ENCODE measurements at regions not wholly inside any gene's neighbourhood (a gene's known extent, or its start where the extent isn't known, plus 50 kb on each side); places are given as distances from the start of the nearest gene placed in this dataset.
"Not testable (repeated sequence)": the region's sequence is repeated elsewhere in the genome, so short reads cannot be mapped to it uniquely, and the experiment has no call there.

- DNase-seq, result no peak
These were observed 597.9 kb downstream of the COL12A1 start for GRCh38 chr6:74607934-74608333.

GRCh38 chr6:74607468-74607867 lies 598.4 kb downstream of the COL12A1 start:
- DNase-seq, result no peak

- DNase-seq, result no peak
These were observed 599.2 kb downstream of the COL12A1 start for GRCh38 chr6:74606582-74607071.

GRCh38 chr6:74605922-74606581 lies 599.8 kb downstream of the COL12A1 start:
- DNase-seq, result no peak

GRCh38 chr6:74604279-74604678 lies 601.6 kb downstream of the COL12A1 start:
- DNase-seq, result no peak

GRCh38 chr6:74603322-74604076 lies 602.4 kb downstream of the COL12A1 start:
- no peak for DNase-seq

- DNase-seq, result no peak
These were observed 603.6 kb downstream of the COL12A1 start for GRCh38 chr6:74602206-74602605.

- DNase-seq, result no peak
These were observed 607.1 kb downstream of the COL12A1 start for GRCh38 chr6:74598462-74599393.

GRCh38 chr6:74597840-74598239 lies 608.0 kb downstream of the COL12A1 start:
- DNase-seq, result no peak

GRCh38 chr6:74597266-74597665 lies 608.6 kb downstream of the COL12A1 start:
- no peak for DNase-seq

- DNase-seq, result no peak
These were observed 609.3 kb downstream of the COL12A1 start for GRCh38 chr6:74596588-74596987.

GRCh38 chr6:74594350-74594749 lies 611.5 kb downstream of the COL12A1 start:
- not testable (repeated sequence) for DNase-seq

- DNase-seq, result no peak
These were observed 617.6 kb downstream of the COL12A1 start for GRCh38 chr6:74588094-74588832.

- DNase-seq, result no peak
These were observed 618.5 kb downstream of the COL12A1 start for GRCh38 chr6:74587386-74587785.

GRCh38 chr6:74585753-74586152 lies 620.1 kb downstream of the COL12A1 start:
- DNase-seq, result no peak

- no peak for DNase-seq
These were observed 624.2 kb downstream of the COL12A1 start for GRCh38 chr6:74581681-74582080.

GRCh38 chr6:74579794-74580193 lies 626.1 kb downstream of the COL12A1 start:
- DNase-seq, result no peak

- no peak for DNase-seq
These were observed 626.8 kb downstream of the COL12A1 start for GRCh38 chr6:74579047-74579446.

- no peak for DNase-seq
These were observed 627.5 kb downstream of the COL12A1 start for GRCh38 chr6:74578339-74578738.

- no peak for DNase-seq
These were observed 628.2 kb downstream of the COL12A1 start for GRCh38 chr6:74577619-74578018.

GRCh38 chr6:74574794-74575193 lies 631.1 kb downstream of the COL12A1 start:
- no peak for DNase-seq

- DNase-seq, result no peak
These were observed 632.2 kb downstream of the COL12A1 start for GRCh38 chr6:74573613-74574012.

Data from hippocampal formation (tissue), 2 donors.